SH-SY5Y (cell line): ENCODE measurements at regions not wholly inside any gene's neighbourhood (a gene's known extent, or its start where the extent isn't known, plus 50 kb on each side); places are given as distances from the start of the nearest gene placed in this dataset.

Experiments used
- GATA2 ChIP-seq: IDR thresholded peaks from 2 replicates; pipeline ENCODE4 v1.6.1; 2011; ENCODE audit warnings: mild to moderate bottlenecking, low read depth, low read length
- GATA3 ChIP-seq: IDR thresholded peaks from 2 replicates; pipeline ENCODE4 v1.6.1; 2011; ENCODE audit warnings: low read depth, mild to moderate bottlenecking, low read length, moderate library complexity

DNA sequence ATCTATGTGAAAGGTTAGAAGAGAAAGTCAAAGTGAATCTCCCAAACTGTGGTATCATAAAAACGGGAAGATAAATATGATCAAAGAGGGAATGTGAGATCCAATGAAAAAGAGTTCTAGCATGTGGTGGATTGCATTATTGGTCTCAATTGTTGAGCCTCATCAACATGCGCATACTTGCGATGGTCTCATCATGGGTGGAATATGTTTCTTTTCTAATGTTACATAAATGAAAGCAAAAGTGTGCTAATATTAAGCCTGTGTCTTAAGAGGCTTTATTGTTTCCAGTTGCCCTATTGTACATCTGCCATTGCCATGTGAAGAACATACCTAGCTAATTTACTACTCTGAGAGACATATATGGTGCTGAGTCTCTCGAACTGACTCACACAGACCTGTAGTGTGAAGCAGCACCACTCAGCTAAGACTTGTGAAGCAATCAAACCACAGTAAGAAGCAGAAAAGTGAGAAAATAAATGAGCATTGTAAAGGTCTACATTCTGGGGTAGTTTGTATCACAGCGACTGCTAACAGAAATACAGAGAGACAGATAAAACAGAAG, 645.5 kb upstream of the PCDH15 start:
- no peak for TF ChIP-seq GATA2
- no peak for TF ChIP-seq GATA3
